ENCODE measurements at regions not wholly inside any gene's neighbourhood (a gene's known extent, or its start where the extent isn't known, plus 50 kb on each side); places are given as distances from the start of the nearest gene placed in this dataset.

DNA sequence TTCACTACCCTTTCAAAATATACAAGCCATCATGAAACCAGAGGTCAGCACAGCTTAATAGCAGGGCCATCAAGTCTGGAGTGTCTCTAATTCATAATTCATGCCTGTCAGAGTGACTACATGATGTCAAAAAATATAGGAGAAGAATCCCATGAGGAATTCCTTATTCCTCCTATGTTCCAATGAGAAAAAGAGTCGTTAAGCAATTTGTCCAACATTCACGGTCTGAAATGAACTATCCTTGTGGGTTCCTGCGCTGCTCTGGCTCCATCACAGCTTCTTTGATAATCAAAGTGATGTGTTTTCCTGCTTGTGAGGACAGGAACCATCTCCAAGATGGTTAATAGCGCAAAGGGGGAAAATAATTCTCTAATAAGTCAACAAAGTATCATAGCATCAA lies 560.4 kb upstream of the KLHL29 start:
- no peak for TF ChIP-seq ZBTB1 (tag by site-specific recombination; IDR thresholded peaks at IDR 0.05)
- TF ChIP-seq SCRT1 (tag by site-specific recombination; IDR thresholded peaks at IDR 0.05; ENCODE audit: borderline replicate concordance), result no peak
- TF ChIP-seq ZNF664 (tag by site-specific recombination; IDR thresholded peaks at IDR 0.05), result no peak
- TF ChIP-seq, protein P1, sequence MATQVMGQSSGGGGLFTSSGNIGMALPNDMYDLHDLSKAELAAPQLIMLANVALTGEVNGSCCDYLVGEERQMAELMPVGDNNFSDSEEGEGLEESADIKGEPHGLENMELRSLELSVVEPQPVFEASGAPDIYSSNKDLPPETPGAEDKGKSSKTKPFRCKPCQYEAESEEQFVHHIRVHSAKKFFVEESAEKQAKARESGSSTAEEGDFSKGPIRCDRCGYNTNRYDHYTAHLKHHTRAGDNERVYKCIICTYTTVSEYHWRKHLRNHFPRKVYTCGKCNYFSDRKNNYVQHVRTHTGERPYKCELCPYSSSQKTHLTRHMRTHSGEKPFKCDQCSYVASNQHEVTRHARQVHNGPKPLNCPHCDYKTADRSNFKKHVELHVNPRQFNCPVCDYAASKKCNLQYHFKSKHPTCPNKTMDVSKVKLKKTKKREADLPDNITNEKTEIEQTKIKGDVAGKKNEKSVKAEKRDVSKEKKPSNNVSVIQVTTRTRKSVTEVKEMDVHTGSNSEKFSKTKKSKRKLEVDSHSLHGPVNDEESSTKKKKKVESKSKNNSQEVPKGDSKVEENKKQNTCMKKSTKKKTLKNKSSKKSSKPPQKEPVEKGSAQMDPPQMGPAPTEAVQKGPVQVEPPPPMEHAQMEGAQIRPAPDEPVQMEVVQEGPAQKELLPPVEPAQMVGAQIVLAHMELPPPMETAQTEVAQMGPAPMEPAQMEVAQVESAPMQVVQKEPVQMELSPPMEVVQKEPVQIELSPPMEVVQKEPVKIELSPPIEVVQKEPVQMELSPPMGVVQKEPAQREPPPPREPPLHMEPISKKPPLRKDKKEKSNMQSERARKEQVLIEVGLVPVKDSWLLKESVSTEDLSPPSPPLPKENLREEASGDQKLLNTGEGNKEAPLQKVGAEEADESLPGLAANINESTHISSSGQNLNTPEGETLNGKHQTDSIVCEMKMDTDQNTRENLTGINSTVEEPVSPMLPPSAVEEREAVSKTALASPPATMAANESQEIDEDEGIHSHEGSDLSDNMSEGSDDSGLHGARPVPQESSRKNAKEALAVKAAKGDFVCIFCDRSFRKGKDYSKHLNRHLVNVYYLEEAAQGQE (tag by site-specific recombination; IDR thresholded peaks at IDR 0.05), result no peak
- TF ChIP-seq, protein P2, sequence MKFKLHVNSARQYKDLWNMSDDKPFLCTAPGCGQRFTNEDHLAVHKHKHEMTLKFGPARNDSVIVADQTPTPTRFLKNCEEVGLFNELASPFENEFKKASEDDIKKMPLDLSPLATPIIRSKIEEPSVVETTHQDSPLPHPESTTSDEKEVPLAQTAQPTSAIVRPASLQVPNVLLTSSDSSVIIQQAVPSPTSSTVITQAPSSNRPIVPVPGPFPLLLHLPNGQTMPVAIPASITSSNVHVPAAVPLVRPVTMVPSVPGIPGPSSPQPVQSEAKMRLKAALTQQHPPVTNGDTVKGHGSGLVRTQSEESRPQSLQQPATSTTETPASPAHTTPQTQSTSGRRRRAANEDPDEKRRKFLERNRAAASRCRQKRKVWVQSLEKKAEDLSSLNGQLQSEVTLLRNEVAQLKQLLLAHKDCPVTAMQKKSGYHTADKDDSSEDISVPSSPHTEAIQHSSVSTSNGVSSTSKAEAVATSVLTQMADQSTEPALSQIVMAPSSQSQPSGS (tag by site-specific recombination; IDR thresholded peaks at IDR 0.05; ENCODE audit: low read depth), result no peak
- TF ChIP-seq MZF1 (tag by site-specific recombination; IDR thresholded peaks at IDR 0.05; ENCODE audit: borderline replicate concordance), result no peak
- TF ChIP-seq, protein P3, sequence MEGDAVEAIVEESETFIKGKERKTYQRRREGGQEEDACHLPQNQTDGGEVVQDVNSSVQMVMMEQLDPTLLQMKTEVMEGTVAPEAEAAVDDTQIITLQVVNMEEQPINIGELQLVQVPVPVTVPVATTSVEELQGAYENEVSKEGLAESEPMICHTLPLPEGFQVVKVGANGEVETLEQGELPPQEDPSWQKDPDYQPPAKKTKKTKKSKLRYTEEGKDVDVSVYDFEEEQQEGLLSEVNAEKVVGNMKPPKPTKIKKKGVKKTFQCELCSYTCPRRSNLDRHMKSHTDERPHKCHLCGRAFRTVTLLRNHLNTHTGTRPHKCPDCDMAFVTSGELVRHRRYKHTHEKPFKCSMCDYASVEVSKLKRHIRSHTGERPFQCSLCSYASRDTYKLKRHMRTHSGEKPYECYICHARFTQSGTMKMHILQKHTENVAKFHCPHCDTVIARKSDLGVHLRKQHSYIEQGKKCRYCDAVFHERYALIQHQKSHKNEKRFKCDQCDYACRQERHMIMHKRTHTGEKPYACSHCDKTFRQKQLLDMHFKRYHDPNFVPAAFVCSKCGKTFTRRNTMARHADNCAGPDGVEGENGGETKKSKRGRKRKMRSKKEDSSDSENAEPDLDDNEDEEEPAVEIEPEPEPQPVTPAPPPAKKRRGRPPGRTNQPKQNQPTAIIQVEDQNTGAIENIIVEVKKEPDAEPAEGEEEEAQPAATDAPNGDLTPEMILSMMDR (tag by site-specific recombination; IDR thresholded peaks at IDR 0.05), result no peak
- no peak for TF ChIP-seq ZNF623 (tag by site-specific recombination; IDR thresholded peaks at IDR 0.05)
- no peak for TF ChIP-seq ZNF146 (tag by site-specific recombination; IDR thresholded peaks at IDR 0.05)
- no peak for TF ChIP-seq ZEB2 (tag by site-specific recombination; IDR thresholded peaks at IDR 0.05)
- no peak for TF ChIP-seq KLF16 (tag by site-specific recombination; IDR thresholded peaks at IDR 0.05)

All from HEK293 (cell line).